Stomach (tissue), 8 donors: ENCODE measurements at regions not wholly inside any gene's neighbourhood (a gene's known extent, or its start where the extent isn't known, plus 50 kb on each side); places are given as distances from the start of the nearest gene placed in this dataset.

Experiments used
- DNase-seq, 2 donors: peaks; one replicate each; pipeline versions ENCODE4 v3.0.0 to v3.0.0-alpha.2; 2013 to 2019
- H3K27ac ChIP-seq, 5 donors: fragments of 200-600 bp in 4 of 5; sonication (generic) in 4 of 5; one replicate each; pipeline ENCODE4 v1.5.1; 2013 to 2019; ENCODE audit warnings: mild to moderate bottlenecking in 1 of 5, moderate library complexity in 1 of 5
- H3K27me3 ChIP-seq, 3 donors: fragments of 200-600 bp; sonication (generic); one replicate each; pipeline ENCODE4 v1.5.1; 2017 to 2019; ENCODE audit warnings: mixed run types in 1 of 3
- H3K36me3 ChIP-seq, 4 donors: fragments of 200-600 bp; sonication (generic); 1 replicate in 3 of 4; 2 replicates in 1 of 4; pipeline ENCODE4 v1.5.1; 2016 to 2019
- H3K4me1 ChIP-seq, 4 donors: fragments of 200-600 bp; sonication (generic); one replicate each; pipeline ENCODE4 v1.5.1; 2016 to 2019
- H3K4me3 ChIP-seq, 4 donors: fragments of 200-600 bp; sonication (generic) in 3 of 4; one replicate each; pipeline ENCODE4 v1.5.1; 2016 to 2019; ENCODE audit warnings: mild to moderate bottlenecking in 1 of 4
- H3K9me3 ChIP-seq, 4 donors: fragments of 200-600 bp; sonication (generic); one replicate each; pipeline ENCODE4 v1.5.1; 2016 to 2019
- CTCF ChIP-seq, 7 experiments: fragments of 450-650 bp in 4 of 7; fragments of 200-600 bp in 3 of 7; sonication (generic) in 3 of 7; IDR thresholded peaks; one replicate each; pipeline ENCODE4 v1.5.1; 2016 to 2019; ENCODE audit warnings: antibody characterized with exemption in 7 of 7, control low read depth in 2 of 7, mild to moderate bottlenecking in 1 of 7
- EP300 ChIP-seq: sonication (generic); formaldehyde crosslinking; IDR thresholded peaks from one replicate; pipeline ENCODE4 v1.6.1; 2017; ENCODE audit warnings: antibody characterized with exemption
- POLR2A ChIP-seq, 4 donors: fragments of 450-650 bp; IDR thresholded peaks; one replicate each; pipeline ENCODE4 v1.6.1; 2016; ENCODE audit warnings: antibody characterized with exemption in 4 of 4, control low read depth in 2 of 4, mild to moderate bottlenecking in 1 of 4, moderate library complexity in 1 of 4
- POLR2AphosphoS5 ChIP-seq, 3 donors: sonication (generic); formaldehyde crosslinking; IDR thresholded peaks; one replicate each; pipeline ENCODE4 v1.6.1; 2016; ENCODE audit warnings: antibody characterized with exemption in 3 of 3
- WGBS, 5 donors: extraction: QIAGEN DNeasy Blood & Tissue Kit in 3 of 5; methylation state at CpG; one replicate each; pipeline versions ENCODE4 v1.1.5 to v1.1.7; 2013 to 2018; 5-methylcytosine and 5-hydroxymethylcytosine counted together
- intact Hi-C: fragments of 100-400 bp; cut with DNase I; formaldehyde crosslinking; loops from one replicate; pipeline ENCODE4 v1.15.1; 2023; ENCODE audit warnings: low total_unique reads
- donor health status: healthy with polysubstance abuse.
- donor health status: Bipolar disorder and iron deficiency.
- donor health status: healthy.

- H3K4me3 ChIP-seq: no peak overlapping the region
- H3K27me3 ChIP-seq: no peaks in the 10 kb centered on the region
- no peak overlapping the region for H3K27ac ChIP-seq
- intact Hi-C loops: no loop called here
- H3K36me3 ChIP-seq: no peaks in the 10 kb centered on the region
- H3K9me3 ChIP-seq: peaks cover 0 to 9% (median 3%) of the 10 kb centered on the region in 4 donors
- no peaks in the 10 kb centered on the region for H3K4me1 ChIP-seq
- no peak for DNase-seq
- no peak for TF ChIP-seq POLR2A (IDR thresholded peaks at IDR 0.05)
- no peak for TF ChIP-seq EP300
- TF ChIP-seq CTCF (IDR thresholded peaks at IDR 0.05): no peak
Measured at GRCh38 chr13:57982782-57983181, 351.2 kb downstream of the PCDH17 start.

DNA sequence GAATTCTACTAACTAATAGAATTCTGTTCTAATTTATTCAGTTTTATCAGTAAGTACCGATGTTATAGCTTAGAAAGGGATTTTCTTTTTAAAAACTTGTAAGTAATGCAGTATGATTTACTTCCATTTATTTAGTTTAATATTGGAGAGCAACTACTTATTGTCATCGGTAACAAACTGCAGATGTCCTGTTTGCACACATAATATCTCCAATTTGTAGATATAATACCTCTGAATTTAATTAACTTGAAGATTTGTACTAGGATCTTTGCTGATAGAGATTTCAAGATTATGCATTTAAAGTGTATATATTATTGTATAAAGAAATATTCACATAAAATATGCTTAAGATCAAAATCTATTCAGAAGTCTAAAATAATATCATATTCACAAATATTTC, 356.7 kb downstream of the PCDH17 start:
- WGBS, 5 donors: 83 to 91% (median 86%) methylated on average over 2 of the region's 2 CpGs
- no peak overlapping the region for H3K4me3 ChIP-seq
- no peaks in the 10 kb centered on the region for H3K4me1 ChIP-seq
- DNase-seq: no peak
- no peak overlapping the region for H3K27ac ChIP-seq
- TF ChIP-seq EP300 (no peak), POLR2A (IDR thresholded peaks at IDR 0.05) (no peak), POLR2AphosphoS5 (IDR thresholded peaks at IDR 0.05) (no peak), CTCF (IDR thresholded peaks at IDR 0.05) (no peak)
- peaks cover 0 to 9% (median 3%) of the 10 kb centered on the region in 4 donors for H3K9me3 ChIP-seq
- no peaks in the 10 kb centered on the region for H3K27me3 ChIP-seq
- H3K36me3 ChIP-seq: no peaks in the 10 kb centered on the region
- intact Hi-C loops: no loop called here

DNA sequence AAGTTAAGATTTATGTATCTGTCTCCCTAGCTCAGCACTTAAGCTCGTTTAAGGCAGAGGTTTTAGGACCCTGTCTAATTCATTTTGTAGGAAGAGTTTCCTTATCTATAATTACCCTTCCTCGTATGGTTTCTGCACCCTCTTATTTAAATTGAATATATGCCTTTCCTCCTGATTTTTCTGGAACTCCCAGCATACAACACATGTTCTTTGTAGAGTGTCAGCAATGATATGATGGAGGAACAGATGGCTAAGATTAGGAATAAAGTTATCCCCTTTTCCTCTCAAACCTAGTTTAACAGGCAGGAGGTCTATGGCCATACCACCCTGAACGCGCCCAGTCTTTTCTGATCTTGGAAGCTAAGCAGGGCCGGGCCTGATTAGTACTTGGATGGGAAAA, 359.5 kb downstream of the PCDH17 start:
- Histone ChIP-seq H3K27ac (no peak overlapping the region), H3K36me3 (no peaks in the 10 kb centered on the region), H3K27me3 (no peaks in the 10 kb centered on the region), H3K4me1 (no peaks in the 10 kb centered on the region), H3K9me3 (peaks cover 0 to 6% (median 2%) of the 10 kb centered on the region in 4 donors), H3K4me3 (no peak overlapping the region)
- intact Hi-C loops: no loop called here
- TF ChIP-seq EP300 (no peak), POLR2AphosphoS5 (IDR thresholded peaks at IDR 0.05) (no peak), CTCF (IDR thresholded peaks at IDR 0.05) (no peak), POLR2A (IDR thresholded peaks at IDR 0.05) (no peak)
- DNase-seq: no peak
- WGBS, 5 donors: 76 to 78% (median 78%) methylated on average over 5 of the region's 5 CpGs

DNA sequence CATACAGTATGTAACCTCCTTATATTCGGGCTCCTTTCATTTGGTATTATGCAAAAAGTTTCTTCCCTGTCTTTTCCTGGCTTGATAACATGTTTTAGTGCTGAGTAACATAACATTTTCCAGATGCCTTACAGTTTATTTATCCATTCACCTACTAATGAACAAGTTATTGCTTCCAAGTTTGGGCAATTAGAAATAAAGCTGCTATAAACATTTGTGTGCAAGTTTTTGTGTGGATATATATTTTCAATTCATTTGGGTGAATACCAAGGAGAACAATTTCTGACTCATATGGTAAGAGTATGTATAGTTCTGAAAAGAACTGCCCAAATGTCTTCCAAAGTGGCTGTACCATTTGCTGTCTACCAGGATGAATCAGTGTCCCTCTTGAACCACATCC, 360.9 kb downstream of the PCDH17 start:
- TF ChIP-seq CTCF (IDR thresholded peaks at IDR 0.05) (no peak), EP300 (no peak)

DNA sequence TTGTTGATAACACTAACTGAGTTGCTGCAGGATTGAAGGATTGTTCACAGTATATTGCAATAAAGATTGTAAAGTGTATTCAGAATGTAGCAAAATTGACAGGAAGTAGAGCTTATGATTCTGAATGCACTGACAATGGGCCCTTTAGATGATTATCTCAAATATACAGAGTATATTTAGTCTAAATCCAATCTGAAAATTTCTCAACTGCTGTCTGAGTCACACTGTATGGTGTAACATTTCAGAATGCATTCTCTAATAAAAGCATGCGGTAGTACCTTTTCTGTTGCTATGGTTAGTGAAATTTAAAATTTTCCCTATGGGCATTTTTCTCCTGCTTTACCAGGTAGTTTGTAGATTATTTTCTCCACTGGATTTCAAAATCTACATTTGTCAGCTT, 365.2 kb downstream of the PCDH17 start:
- H3K4me1 ChIP-seq: no peaks in the 10 kb centered on the region
- H3K9me3 ChIP-seq: peaks cover 0 to 8% (median 0%) of the 10 kb centered on the region in 4 donors
- intact Hi-C loops: no loop called here
- DNase-seq: no peak
- H3K4me3 ChIP-seq: no peak overlapping the region
- H3K27ac ChIP-seq: no peak overlapping the region
- WGBS, 5 donors: 79 to 91% (median 82%) methylated on average over 1 of the region's 1 CpG
- H3K27me3 ChIP-seq: no peaks in the 10 kb centered on the region
- TF ChIP-seq POLR2A (IDR thresholded peaks at IDR 0.05) (no peak), POLR2AphosphoS5 (IDR thresholded peaks at IDR 0.05) (no peak), CTCF (IDR thresholded peaks at IDR 0.05) (no peak), EP300 (no peak)
- no peaks in the 10 kb centered on the region for H3K36me3 ChIP-seq

More for the DNA sequence above, 360.9 kb downstream of the PCDH17 start:
- intact Hi-C loops: no loop called here
- no peak for DNase-seq
- Histone ChIP-seq H3K4me1 (no peaks in the 10 kb centered on the region), H3K27ac (no peak overlapping the region), H3K9me3 (no peaks in the 10 kb centered on the region), H3K4me3 (no peak overlapping the region), H3K36me3 (no peaks in the 10 kb centered on the region), H3K27me3 (no peaks in the 10 kb centered on the region)
- 67 to 87% (median 77%) methylated on average over 1 of the region's 1 CpG for WGBS, 5 donors
